Sigmoid colon (tissue), 3 donors: ENCODE measurements at regions not wholly inside any gene's neighbourhood (a gene's known extent, or its start where the extent isn't known, plus 50 kb on each side); places are given as distances from the start of the nearest gene placed in this dataset.

Experiments
- POLR2A ChIP-seq, 2 donors: fragments of 450-650 bp; IDR thresholded peaks; one replicate each; pipeline ENCODE4 v1.6.1; 2016; ENCODE audit warnings: antibody characterized with exemption in 2 of 2, mild to moderate bottlenecking in 2 of 2, moderate library complexity in 2 of 2
- TF ChIP-seq, protein P1 (sequence below), 4 experiments: fragments of 450-650 bp in 3 of 4; fragments of 200-600 bp in 1 of 4; IDR thresholded peaks; one replicate each; pipeline ENCODE4 v1.5.1; 2016 to 2019; ENCODE audit warnings: antibody characterized with exemption in 4 of 4, mild to moderate bottlenecking in 3 of 4, moderate library complexity in 2 of 4

DNA sequence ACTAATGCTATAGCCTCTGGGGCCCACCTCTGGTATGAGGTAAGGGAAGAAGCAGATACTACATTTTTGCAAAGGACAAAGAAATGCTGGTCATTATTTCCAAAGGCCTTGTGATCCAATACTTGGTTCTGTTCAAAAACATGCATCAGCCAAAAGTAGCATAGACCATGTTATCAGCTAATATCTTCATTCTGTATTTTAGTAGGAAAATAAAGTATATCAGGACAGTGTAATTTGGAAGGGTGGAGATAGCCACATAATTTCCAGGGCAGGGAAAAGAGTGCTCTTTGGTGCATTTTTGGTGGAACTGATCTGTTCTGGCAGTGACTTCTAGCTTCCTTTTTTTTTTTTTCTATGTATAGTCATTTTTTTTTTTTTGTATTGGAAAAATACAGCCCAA is 258.0 kb upstream of the SOX4 start:
- TF ChIP-seq, protein P1, sequence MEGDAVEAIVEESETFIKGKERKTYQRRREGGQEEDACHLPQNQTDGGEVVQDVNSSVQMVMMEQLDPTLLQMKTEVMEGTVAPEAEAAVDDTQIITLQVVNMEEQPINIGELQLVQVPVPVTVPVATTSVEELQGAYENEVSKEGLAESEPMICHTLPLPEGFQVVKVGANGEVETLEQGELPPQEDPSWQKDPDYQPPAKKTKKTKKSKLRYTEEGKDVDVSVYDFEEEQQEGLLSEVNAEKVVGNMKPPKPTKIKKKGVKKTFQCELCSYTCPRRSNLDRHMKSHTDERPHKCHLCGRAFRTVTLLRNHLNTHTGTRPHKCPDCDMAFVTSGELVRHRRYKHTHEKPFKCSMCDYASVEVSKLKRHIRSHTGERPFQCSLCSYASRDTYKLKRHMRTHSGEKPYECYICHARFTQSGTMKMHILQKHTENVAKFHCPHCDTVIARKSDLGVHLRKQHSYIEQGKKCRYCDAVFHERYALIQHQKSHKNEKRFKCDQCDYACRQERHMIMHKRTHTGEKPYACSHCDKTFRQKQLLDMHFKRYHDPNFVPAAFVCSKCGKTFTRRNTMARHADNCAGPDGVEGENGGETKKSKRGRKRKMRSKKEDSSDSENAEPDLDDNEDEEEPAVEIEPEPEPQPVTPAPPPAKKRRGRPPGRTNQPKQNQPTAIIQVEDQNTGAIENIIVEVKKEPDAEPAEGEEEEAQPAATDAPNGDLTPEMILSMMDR (IDR thresholded peaks at IDR 0.05): no peak
- TF ChIP-seq POLR2A (IDR thresholded peaks at IDR 0.05): no peak
